Upper lobe of left lung (tissue), 4 donors: ENCODE measurements at regions not wholly inside any gene's neighbourhood (a gene's known extent, or its start where the extent isn't known, plus 50 kb on each side); places are given as distances from the start of the nearest gene placed in this dataset.

Experiments
- CTCF ChIP-seq, 6 experiments: fragments of 450-650 bp in 4 of 6; fragments of 200-600 bp in 2 of 6; sonication (generic) in 2 of 6; IDR thresholded peaks; one replicate each; pipeline ENCODE4 v1.5.1; 2016 to 2019; ENCODE audit warnings: antibody characterized with exemption in 6 of 6
- POLR2A ChIP-seq, 4 donors: fragments of 450-650 bp; IDR thresholded peaks; one replicate each; pipeline ENCODE4 v1.5.1; 2016 to 2017; ENCODE audit warnings: antibody characterized with exemption in 4 of 4, mild to moderate bottlenecking in 2 of 4

- no peak for TF ChIP-seq POLR2A (IDR thresholded peaks at IDR 0.05)
- no peak for TF ChIP-seq CTCF (IDR thresholded peaks at IDR 0.05)
These were observed 202.8 kb upstream of the MRPS30 start for GRCh38 chr5:44605926-44606325.
